Muscle of leg (tissue), 3 donors: ENCODE measurements at regions not wholly inside any gene's neighbourhood (a gene's known extent, or its start where the extent isn't known, plus 50 kb on each side); places are given as distances from the start of the nearest gene placed in this dataset.

Experiments used
- DNase-seq: peaks from one replicate; pipeline ENCODE4 v3.0.0; 2013
- H3K27ac ChIP-seq: one replicate; pipeline ENCODE4 v1.5.1; 2013; ENCODE audit warnings: mild to moderate bottlenecking, low read length, control low read depth
- H3K27me3 ChIP-seq: one replicate; pipeline ENCODE4 v1.6.1; 2013; ENCODE audit warnings: low read length; ENCODE audit not compliant: control insufficient read depth, insufficient read depth
- H3K36me3 ChIP-seq: one replicate; pipeline ENCODE4 v1.6.1; 2013; ENCODE audit warnings: low read length; ENCODE audit not compliant: control insufficient read depth, insufficient read depth
- H3K4me1 ChIP-seq: one replicate; pipeline ENCODE4 v1.6.1; 2013; ENCODE audit warnings: low read length; ENCODE audit not compliant: control insufficient read depth, insufficient read depth
- H3K4me3 ChIP-seq: one replicate; pipeline ENCODE4 v1.5.1; 2013; ENCODE audit warnings: low read length, control low read depth
- H3K9me3 ChIP-seq: replicated peaks from 2 replicates; pipeline ENCODE4 v1.6.1; 2013; ENCODE audit warnings: low read depth, low read length; ENCODE audit not compliant: control insufficient read depth
- WGBS: methylation state at CpG from one replicate; pipeline ENCODE4 v1.1.5; 2013; ENCODE audit warnings: missing lambda C conversion rate; ENCODE audit not compliant: insufficient coverage; 5-methylcytosine and 5-hydroxymethylcytosine counted together

- Histone ChIP-seq H3K4me1 (peaks cover 4% of the 10 kb centered on the region), H3K4me3 (no peak overlapping the region), H3K36me3 (no peaks in the 10 kb centered on the region), H3K27ac (no peak overlapping the region), H3K9me3 (no peaks in the 10 kb centered on the region), H3K27me3 (peaks cover 10% of the 10 kb centered on the region)
- no CpG with 5 or more reads among the region's 1 CpG for WGBS
- no peak for DNase-seq
Measured at GRCh38 chr10:108908096-108908495, 1015.2 kb downstream of the XPNPEP1 start.

DNA sequence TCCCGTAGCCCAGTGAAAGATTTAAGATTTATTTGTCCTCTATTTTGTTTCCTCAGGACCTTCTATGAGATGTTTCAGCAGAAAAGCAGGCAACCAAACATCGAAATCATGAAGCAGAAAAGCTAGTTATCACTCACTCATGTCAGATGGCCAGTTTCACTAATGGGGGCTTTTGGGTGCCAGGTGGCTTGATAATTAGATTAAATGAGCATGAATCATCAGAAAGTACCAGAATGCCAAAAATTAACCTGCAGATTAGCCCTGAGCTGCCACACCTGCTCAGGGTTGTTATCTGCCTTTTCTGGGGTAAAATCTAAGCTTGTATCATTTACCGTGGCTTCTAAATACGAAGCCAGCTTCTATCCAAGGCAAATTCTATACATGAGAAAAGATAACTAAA, 1017.5 kb downstream of the XPNPEP1 start:
- Histone ChIP-seq H3K27ac (no peak overlapping the region), H3K36me3 (no peaks in the 10 kb centered on the region), H3K4me1 (no peaks in the 10 kb centered on the region), H3K9me3 (no peaks in the 10 kb centered on the region), H3K4me3 (no peak overlapping the region), H3K27me3 (no peaks in the 10 kb centered on the region)
- DNase-seq = no peak
- no CpG with 5 or more reads among the region's 4 CpGs for WGBS

GRCh38 chr10:108905171-108905570, 1018.1 kb downstream of the XPNPEP1 start:
- DNase-seq = no peak
- H3K9me3 ChIP-seq = no peaks in the 10 kb centered on the region
- no peaks in the 10 kb centered on the region for H3K36me3 ChIP-seq
- no peaks in the 10 kb centered on the region for H3K27me3 ChIP-seq
- H3K4me3 ChIP-seq = no peak overlapping the region
- no peaks in the 10 kb centered on the region for H3K4me1 ChIP-seq
- no peak overlapping the region for H3K27ac ChIP-seq

DNA sequence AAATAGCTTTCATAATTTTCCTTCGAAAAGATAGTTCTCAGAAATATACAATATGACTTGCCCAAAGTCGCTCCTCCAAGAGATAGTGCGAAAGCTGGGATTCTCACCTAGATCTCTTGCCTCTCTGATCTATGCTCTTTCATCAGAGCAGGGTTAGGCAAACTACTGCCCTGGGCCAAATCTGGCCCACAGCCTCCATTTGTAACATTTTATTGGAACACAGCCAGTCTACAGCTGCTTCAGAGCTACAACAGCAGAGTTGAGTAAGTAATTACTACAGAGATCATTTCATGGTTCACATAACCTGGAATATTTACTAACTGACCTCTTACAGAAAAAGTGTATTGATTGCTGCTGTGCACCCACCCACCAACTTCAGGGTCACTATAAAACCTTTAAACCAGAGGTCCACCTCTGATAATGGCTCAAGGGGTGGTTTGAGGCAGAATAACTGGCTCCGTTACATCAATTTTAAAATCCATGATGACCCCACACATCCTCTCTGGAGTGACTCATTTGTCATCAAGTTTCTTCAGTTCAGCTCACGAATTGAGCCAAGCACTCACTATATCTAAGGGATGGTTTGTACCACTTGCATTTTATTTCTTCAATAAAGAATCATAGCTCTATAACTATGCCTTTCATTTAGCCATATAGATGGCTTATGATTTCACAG, 1019.0 kb downstream of the XPNPEP1 start:
- WGBS = 73% methylated on average over 4 of the region's 5 CpGs
- peak; percentile 14 for DNase-seq
- H3K4me3 ChIP-seq = no peak overlapping the region
- H3K4me1 ChIP-seq = no peaks in the 10 kb centered on the region
- H3K36me3 ChIP-seq = no peaks in the 10 kb centered on the region
- H3K27me3 ChIP-seq = no peaks in the 10 kb centered on the region
- no peaks in the 10 kb centered on the region for H3K9me3 ChIP-seq
- no peak overlapping the region for H3K27ac ChIP-seq

DNA sequence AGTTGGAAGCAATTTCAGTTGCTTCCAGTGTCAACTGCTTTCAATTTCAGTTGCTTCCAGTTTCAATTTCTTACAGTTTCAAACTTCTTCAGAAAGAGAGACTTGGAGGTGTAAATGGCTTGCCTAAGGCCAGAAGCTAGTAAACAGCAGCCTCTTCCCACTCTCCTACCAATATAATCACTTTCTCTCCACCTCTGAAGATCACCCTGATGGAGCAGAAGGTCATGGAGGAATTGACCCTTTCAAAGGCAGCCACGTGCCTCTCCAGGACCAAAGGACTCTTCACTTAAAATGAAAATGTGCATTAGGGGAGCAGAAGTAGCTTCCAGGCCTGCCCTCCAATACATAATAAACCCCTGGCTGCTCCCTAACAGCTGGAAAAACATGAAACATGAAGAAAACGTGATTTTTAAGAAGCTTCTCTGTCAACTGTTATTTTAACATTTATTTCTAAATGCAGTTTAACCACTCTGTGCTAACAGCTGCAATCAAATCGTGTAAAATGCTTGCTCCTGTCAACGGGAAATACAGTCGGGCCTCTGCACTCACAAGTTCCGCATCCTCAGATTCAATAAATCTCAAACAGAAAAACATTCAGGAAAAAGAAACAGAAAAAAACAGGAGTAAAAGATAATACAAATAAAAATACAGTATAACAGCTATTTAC, 1020.6 kb downstream of the XPNPEP1 start:
- no peaks in the 10 kb centered on the region for H3K36me3 ChIP-seq
- H3K27ac ChIP-seq = no peak overlapping the region
- no peaks in the 10 kb centered on the region for H3K9me3 ChIP-seq
- no peaks in the 10 kb centered on the region for H3K4me1 ChIP-seq
- peak; percentile 24 for DNase-seq
- no CpG with 5 or more reads among the region's 6 CpGs for WGBS
- H3K4me3 ChIP-seq = no peak overlapping the region
- no peaks in the 10 kb centered on the region for H3K27me3 ChIP-seq

DNA sequence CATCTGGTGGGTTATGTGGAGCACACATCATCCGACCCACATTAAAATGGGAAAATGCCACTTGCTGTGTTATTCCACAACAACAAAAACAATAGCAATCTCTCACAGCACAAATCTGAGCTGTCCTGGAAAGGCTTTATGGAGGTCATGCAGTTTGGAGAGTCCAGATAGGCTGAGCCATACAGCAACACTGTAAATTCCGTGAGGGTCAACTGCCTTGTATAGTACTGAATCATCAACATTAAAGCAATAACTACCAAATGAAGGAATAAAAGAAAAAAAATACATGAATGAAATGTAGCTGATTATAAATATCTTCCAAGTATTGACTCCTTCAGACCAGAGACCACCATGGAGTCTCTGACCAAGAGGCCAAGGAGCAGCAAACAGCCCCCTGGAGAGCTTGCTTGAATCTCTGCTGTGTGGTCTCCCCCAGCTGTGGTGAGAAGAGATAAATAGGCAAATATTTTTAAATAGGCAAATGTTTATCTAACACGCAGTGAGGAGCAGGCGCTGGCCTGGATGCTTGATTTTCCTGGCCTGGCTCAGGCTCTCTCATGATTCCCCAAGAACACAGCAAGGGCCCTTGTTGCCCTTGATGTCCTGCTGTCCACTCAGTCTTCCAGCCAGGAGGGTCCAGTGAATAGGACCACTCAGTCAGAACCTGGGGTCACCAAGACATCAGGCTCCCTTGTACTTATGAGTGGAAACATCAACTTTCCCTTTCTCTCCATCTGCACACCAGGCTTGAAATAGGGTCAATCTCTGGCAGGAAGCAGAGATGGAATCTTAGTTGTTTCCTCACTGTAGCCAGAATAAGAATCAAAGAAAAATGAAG, 1021.3 kb downstream of the XPNPEP1 start:
- Histone ChIP-seq H3K36me3 (no peaks in the 10 kb centered on the region), H3K9me3 (no peaks in the 10 kb centered on the region), H3K4me3 (no peak overlapping the region), H3K27me3 (no peaks in the 10 kb centered on the region), H3K4me1 (no peaks in the 10 kb centered on the region), H3K27ac (no peak overlapping the region)
- 100% methylated on average over 2 of the region's 4 CpGs for WGBS
- peak; percentile 47 for DNase-seq

- Histone ChIP-seq H3K27me3 (no peaks in the 10 kb centered on the region), H3K4me3 (no peak overlapping the region), H3K4me1 (no peaks in the 10 kb centered on the region), H3K36me3 (no peaks in the 10 kb centered on the region), H3K9me3 (no peaks in the 10 kb centered on the region), H3K27ac (no peak overlapping the region)
- no peak for DNase-seq
- WGBS = no CpG with 5 or more reads among the region's 3 CpGs
Measured at GRCh38 chr10:108899670-108900069, 1023.6 kb downstream of the XPNPEP1 start.

GRCh38 chr10:108894402-108895301, 1028.7 kb downstream of the XPNPEP1 start:
- no peak for DNase-seq
- H3K27me3 ChIP-seq = no peaks in the 10 kb centered on the region
- no peaks in the 10 kb centered on the region for H3K9me3 ChIP-seq
- no peaks in the 10 kb centered on the region for H3K4me1 ChIP-seq
- WGBS = 85% methylated on average over 2 of the region's 8 CpGs
- H3K4me3 ChIP-seq = no peak overlapping the region
- no peaks in the 10 kb centered on the region for H3K36me3 ChIP-seq
- no peak overlapping the region for H3K27ac ChIP-seq

DNA sequence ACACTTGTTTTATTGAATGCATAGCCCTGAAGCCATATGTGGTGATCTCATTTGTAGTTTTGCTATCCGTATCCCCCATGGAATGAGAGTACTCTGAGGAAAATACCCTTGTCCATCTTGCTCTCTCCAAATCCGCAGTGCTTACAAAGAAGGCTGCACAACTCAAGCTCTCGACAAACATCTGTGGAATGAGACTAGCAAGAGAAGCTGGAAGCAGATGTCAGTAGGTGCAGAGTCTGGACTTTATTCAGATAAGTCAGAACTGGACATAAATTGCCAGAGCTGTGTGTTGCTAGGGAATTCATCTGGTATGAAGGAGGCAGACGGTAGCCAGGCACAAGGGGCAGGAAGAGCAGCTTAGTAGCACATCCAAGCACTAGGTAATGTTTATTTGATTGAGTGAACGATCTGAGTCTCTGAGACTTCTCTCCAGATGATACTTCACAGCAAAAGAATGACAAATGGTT, 1046.2 kb downstream of the XPNPEP1 start:
- H3K27me3 ChIP-seq = no peaks in the 10 kb centered on the region
- WGBS = 8% methylated on average over 2 of the region's 5 CpGs
- no peak for DNase-seq

More for the DNA sequence above, 1046.2 kb downstream of the XPNPEP1 start:
- Histone ChIP-seq H3K27ac (no peak overlapping the region), H3K36me3 (no peaks in the 10 kb centered on the region), H3K9me3 (no peaks in the 10 kb centered on the region), H3K4me1 (no peaks in the 10 kb centered on the region), H3K4me3 (no peak overlapping the region)
